ENCODE measurements at regions not wholly inside any gene's neighbourhood (a gene's known extent, or its start where the extent isn't known, plus 50 kb on each side); places are given as distances from the start of the nearest gene placed in this dataset.

- H4K20me1 ChIP-seq (replicated peaks in 1 of 2; ENCODE audit: control insufficient read depth in 1 of 2, insufficient read depth in 2 of 2, low read length in 2 of 2), result no peaks in the 10 kb centered on the region
- no peak overlapping the region for H3K4me2 ChIP-seq (ENCODE audit: insufficient read depth in 1 of 2, low read depth in 2 of 2, low read length in 2 of 2)
- no peak overlapping the region for H3K14ac ChIP-seq (ENCODE audit: insufficient read length)
- no peaks in the 10 kb centered on the region for H3K79me1 ChIP-seq (ENCODE audit: low read depth, low read length)
- H3K23me2 ChIP-seq (ENCODE audit: low read depth, low read length), result no peaks in the 10 kb centered on the region
- H3K4ac ChIP-seq (replicated peaks; ENCODE audit: insufficient read length, low read depth, low read length), result no peak overlapping the region
- no peaks in the 10 kb centered on the region for H3K27me3 ChIP-seq (replicated peaks in 1 of 4; ENCODE audit: control insufficient read depth in 3 of 4, extremely low read depth in 1 of 4, insufficient read depth in 3 of 4, low read length in 3 of 4)
- H3K4me1 ChIP-seq (replicated peaks in 1 of 4; ENCODE audit: control insufficient read depth in 3 of 4, insufficient read depth in 4 of 4, low read length in 3 of 4), result peaks cover 0 to under 1% (median 0%) of the 10 kb centered on the region in 4 experiments; a peak in 1 of 7 replicates
- no peak overlapping the region for H3K56ac ChIP-seq (replicated peaks; ENCODE audit: insufficient read length, low read depth, low read length)
- H3K79me2 ChIP-seq (ENCODE audit: control insufficient read depth in 1 of 2, insufficient read depth in 2 of 2, low read length in 2 of 2), result no peaks in the 10 kb centered on the region
- FAIRE-seq (no peak), DNase-seq (ENCODE audit: low read depth in 1 of 2, low spot score in 2 of 2) (no peak)
- H3K4me3 ChIP-seq (ENCODE audit: extremely low read depth in 1 of 4, insufficient read depth in 2 of 4, low read depth in 3 of 4, low read length in 4 of 4), result no peak overlapping the region
- no peak overlapping the region for H4K8ac ChIP-seq (ENCODE audit: extremely low read depth, insufficient read depth, low read length)
- H2AFZ ChIP-seq (ENCODE audit: low read length), result no peak overlapping the region
- H2BK20ac ChIP-seq (ENCODE audit: low read length), result no peak overlapping the region
- H4K91ac ChIP-seq (replicated peaks; ENCODE audit: insufficient read length, low read length), result no peak overlapping the region
- POLR2A ChIA-PET (ENCODE audit: partially characterized antibody), result no interaction called here
- H3K23ac ChIP-seq (ENCODE audit: insufficient read length), result no peak overlapping the region
- WGBS, 2 experiments (ENCODE audit: extremely low coverage in 1 of 2, insufficient coverage in 1 of 2, insufficient read length in 1 of 2, insufficient replicate concordance in 2 of 2, low coverage in 1 of 2, low lambda C conversion rate in 2 of 2, missing lambda C conversion rate in 1 of 2), result 93% methylated on average over 6 of the region's 6 CpGs; no CpG with 5 or more reads in 1 of the 2 experiments
- no peak overlapping the region for H3K9ac ChIP-seq (replicated peaks in 1 of 4; ENCODE audit: extremely low read depth in 1 of 4, low read depth in 3 of 4, low read length in 3 of 4)
- CTCF ChIA-PET (ENCODE audit: partially characterized antibody), result interaction anchor here (0.9 to 2.8 kb wide), 2 partner anchors 18 to 22 kb away, joined by 3 to 11 read pairs; no protein-coding TSS in a partner anchor
- no peak overlapping the region for H2AK5ac ChIP-seq (ENCODE audit: low read depth, low read length)
- no peak overlapping the region for H2BK15ac ChIP-seq (ENCODE audit: low read length)
- no peak overlapping the region for H3K18ac ChIP-seq (ENCODE audit: extremely low read depth, low read length)
- H4K5ac ChIP-seq (ENCODE audit: insufficient read length, low read depth, low read length), result no peak overlapping the region
- H3K27ac ChIP-seq (ENCODE audit: low read depth, low read length), result no peak overlapping the region
- no peak overlapping the region for H2BK5ac ChIP-seq (ENCODE audit: low read depth, low read length)
- peaks cover 2% of the 10 kb centered on the region in 2 experiments; a peak in 2 of 4 replicates for H3K9me3 ChIP-seq (ENCODE audit: insufficient read depth in 2 of 2, low read depth in 1 of 2, low read length in 1 of 2)
- no peak overlapping the region for H2BK120ac ChIP-seq (replicated peaks; ENCODE audit: low read depth, low read length)
- H2BK12ac ChIP-seq (ENCODE audit: low read depth, low read length), result no peak overlapping the region
- no peaks in the 10 kb centered on the region for H3K36me3 ChIP-seq (ENCODE audit: control insufficient read depth in 2 of 4, insufficient read depth in 4 of 4, low read length in 3 of 4)
- TF ChIP-seq SIN3A (conservative IDR thresholded peaks at IDR 0.05 in 1 of 2, IDR thresholded peaks at IDR 0.05 in 1 of 2; ENCODE audit: low read depth in 1 of 2, low read length in 2 of 2) (no peak), SP2 (IDR thresholded peaks at IDR 0.05; ENCODE audit: low read length) (no peak), BACH1 (IDR thresholded peaks at IDR 0.05; ENCODE audit: low read length) (no peak), SP4 (IDR thresholded peaks at IDR 0.05; ENCODE audit: low read length) (no peak), CTCF (IDR thresholded peaks at IDR 0.05; ENCODE audit: control extremely low read depth in 1 of 3, insufficient read depth in 1 of 3, low read depth in 1 of 3, low read length in 3 of 3) (no peak), E2F6 (IDR thresholded peaks at IDR 0.05) (no peak), BRCA1 (IDR thresholded peaks at IDR 0.05; ENCODE audit: low read depth, low read length) (no peak), MAFK (IDR thresholded peaks at IDR 0.05; ENCODE audit: low read depth, low read length) (no peak), HDAC6 (IDR thresholded peaks at IDR 0.05; ENCODE audit: low read depth, low read length) (no peak), SP1 (IDR thresholded peaks at IDR 0.05; ENCODE audit: low read depth, low read length) (no peak), BCL11A (IDR thresholded peaks at IDR 0.05; ENCODE audit: low read depth in 2 of 2, low read length in 2 of 2) (no peak), RNF2 (IDR thresholded peaks at IDR 0.05; ENCODE audit: borderline replicate concordance, low read depth, low read length, missing control alignments, poor library complexity, severe bottlenecking) (no peak)
Measured at GRCh38 chr22:35160268-35160667, 94.3 kb downstream of the ISX start.

Data from H1 (cell line).